HG03025 (cell line): ENCODE measurements at regions not wholly inside any gene's neighbourhood (a gene's known extent, or its start where the extent isn't known, plus 50 kb on each side); places are given as distances from the start of the nearest gene placed in this dataset.
"Not testable (repeated sequence)": the region's sequence is repeated elsewhere in the genome, so short reads cannot be mapped to it uniquely, and the experiment has no call there.

Experiments
- ATAC-seq: cut with Tn5 transposase; IDR thresholded peaks from one replicate; pipeline ENCODE4 v1.9.1; 2021; ENCODE audit warnings: mild to moderate bottlenecking, moderate library complexity; ENCODE audit not compliant: unreplicated experiment, low FRiP score

- ATAC-seq: no peak
These were observed 134.5 kb downstream of the C9orf152 start for GRCh38 chr9:110073356-110073905.

DNA sequence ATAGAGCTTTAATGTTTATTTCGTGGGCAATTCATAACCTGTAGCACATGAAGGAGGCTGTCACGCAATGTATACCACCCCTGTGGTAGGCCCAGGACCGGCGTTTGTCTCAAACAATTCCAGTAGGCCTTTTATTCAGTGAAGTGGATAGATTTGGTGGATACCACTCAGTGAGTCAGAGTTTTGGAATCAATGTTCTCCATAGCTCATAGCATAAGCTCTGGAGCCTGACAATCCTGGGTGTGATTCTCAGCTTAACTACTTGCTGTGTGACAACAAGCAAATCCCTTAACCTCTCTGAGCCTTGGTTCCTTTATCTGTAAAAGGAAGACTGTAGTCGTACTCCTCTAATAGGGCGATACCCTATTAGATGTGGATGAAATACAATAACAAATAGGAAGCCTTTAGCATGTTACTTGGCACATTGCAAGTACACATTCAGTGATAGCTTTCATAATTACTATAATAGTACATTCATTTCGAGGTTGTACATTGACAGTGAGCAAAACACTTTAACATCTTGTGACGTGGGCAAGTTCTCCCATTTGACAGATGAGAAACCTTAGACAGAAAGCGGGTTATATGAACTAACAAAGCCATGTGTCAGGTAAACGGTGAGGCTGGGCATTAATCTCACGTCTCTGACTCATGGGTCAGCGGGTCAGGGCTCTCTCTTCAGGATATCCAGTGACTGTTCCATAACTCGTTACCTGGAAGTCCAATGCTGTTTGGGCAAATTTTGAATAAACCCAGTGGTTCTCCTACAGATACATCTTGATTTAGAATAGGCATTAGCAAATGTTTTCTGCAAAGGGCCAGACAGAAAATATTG, 130.8 kb downstream of the C9orf152 start:
- ATAC-seq: no peak

DNA sequence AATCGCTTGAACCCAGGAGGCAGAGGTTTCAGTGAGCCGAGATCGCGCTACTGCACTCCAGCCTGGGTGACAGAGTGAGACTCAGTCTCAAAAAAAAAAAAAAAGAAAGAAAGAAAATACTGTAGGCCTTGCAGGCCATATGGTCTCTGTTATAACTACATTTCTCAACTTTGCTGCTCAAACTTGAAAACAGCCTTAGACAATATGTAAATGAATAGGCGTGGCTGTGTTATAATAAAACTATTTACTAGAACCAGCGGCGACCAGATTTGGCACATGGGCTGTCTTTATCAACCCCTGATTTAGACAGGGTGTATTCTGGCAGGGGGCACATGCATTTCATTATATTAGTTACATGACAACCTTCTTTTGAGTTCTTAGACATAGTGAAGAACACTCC, 130.0 kb downstream of the C9orf152 start:
- ATAC-seq: no peak

DNA sequence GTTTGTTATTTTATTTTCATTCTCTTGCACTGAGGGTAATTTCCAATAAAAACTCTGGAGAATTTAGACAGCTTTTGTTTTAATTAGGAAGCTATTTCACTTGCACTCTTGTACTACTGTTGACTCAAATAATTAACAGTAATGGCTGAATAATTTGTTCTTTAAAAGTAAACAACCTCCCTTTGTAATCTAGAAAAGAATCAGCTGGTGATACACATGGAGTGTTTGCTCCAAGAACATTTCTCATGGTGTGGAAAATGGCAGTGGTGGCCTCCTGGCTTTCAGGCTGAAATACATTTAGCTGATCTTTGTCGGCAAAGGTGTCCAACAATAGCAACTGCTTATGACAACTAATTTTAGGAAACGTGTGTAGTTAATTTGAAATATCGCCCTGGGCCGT, 129.4 kb downstream of the C9orf152 start:
- ATAC-seq: no peak

- ATAC-seq: no peak
These were observed 126.6 kb downstream of the C9orf152 start for GRCh38 chr9:110081395-110081794.

DNA sequence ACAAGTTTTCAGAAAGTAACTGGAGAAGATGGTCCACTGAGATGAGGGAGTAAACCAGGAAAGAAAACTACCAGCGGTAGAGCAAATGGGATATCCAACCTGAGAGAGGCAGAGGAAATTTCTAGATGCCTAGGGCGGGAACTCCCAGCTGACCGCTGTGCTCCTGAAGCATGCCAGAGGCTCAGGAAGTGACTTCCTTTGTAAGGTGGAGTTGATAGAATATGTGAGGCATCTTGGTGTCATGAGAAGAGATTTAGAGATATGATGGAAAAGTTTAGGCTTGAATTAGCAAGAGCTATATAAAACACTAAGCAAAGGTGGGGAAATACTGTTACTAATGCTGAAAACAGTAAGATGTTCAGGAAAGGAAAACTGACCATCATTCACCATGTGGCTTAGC, 124.1 kb downstream of the C9orf152 start:
- no peak for ATAC-seq

GRCh38 chr9:110086537-110086936, 121.4 kb downstream of the C9orf152 start:
- no peak for ATAC-seq

DNA sequence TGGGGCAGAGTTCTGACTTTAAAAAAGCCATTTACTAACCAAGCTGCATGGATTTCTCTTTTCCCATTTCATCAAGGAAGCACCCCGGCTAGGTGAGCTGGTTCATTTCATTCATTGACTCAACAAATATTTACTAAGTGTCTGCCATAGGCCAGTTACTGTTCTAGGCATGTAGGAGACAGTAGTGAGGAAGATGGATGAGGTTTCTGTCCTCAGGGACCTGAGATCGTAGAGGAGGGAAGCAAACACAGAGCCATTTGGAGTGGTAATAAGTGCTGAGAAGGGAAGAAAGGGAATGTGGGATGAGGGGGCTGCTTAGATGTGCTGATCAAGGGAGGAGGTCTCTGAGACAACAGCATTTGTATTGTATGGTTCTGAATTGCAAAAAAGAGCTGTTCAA, 120.4 kb downstream of the C9orf152 start:
- no peak for ATAC-seq

GRCh38 chr9:110088099-110088498, 119.9 kb downstream of the C9orf152 start:
- ATAC-seq: no peak

DNA sequence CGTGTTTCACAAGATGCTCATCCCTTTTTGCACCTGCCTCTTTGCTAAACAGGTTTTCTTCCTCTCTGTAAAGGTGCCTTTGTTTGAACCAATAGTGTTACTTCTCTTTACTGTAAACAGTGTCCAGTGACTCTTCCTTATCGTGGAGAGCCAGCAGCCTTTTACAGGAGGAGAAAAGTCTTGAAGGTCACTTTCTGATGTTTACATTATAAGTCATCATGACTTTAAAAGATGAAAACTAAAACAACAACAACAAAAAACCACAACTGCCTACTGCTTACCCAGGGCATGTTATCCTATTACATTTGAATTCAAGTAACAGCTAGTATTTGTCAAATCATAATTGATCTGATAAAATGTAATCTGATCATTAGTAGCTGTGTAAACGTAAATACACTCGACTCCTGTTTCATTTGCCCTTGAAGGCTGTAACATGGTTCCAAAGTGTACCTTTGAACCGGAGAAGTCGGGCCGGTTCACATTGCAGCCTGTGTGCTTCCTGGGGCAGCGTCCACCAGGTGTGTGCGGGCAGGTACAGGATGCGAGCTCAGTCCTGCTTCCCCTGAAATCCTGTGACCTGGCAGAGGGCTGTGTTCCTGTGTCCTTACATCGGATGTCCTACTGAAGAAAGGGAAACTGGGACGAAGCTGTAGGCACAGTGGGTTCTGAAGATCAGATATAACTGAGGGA, 118.1 kb downstream of the C9orf152 start:
- no peak for ATAC-seq

GRCh38 chr9:110092792-110093191, 115.2 kb downstream of the C9orf152 start:
- ATAC-seq: no peak

GRCh38 chr9:110093417-110093816, 114.5 kb downstream of the C9orf152 start:
- no peak for ATAC-seq

DNA sequence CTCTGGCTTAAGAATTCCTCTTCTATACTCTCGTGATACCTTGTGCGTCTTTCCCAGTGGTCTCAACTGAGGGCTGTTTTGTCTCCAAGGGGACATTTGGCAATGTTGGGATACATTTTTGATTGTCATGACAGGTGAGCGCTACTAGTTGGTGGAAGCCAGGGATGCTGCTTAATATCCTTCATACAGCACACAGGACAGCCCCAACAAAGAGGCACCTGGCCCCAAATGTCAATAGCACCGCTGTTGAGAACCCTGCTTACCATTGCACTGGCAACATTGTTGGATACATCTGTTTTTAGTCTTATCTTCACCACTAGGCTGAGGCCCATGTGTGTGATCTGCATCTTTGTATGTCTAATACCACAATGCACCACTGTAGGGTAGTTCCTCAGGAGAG, 114.1 kb downstream of the C9orf152 start:
- no peak for ATAC-seq

DNA sequence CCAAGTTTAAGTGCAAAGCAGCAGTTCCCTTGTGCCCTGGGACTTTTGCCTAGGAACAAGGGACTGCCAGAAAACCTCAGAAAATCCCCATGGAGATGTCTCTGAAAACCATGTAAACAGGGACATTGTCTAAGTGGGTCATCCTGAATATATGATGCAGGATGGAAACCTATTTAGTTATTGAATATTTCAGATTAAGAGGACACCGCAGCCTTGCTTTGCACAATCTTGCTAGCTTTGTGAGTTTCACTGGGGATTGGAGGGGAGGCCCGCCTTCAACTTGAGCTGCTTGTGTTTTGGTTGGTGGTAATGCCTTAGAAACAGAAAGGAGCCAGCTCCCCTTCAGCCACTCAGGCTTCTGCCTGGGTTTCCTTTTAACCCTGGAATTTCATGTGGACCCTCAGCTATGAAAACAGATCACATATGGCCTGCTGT, 112.8 kb downstream of the C9orf152 start:
- ATAC-seq: no peak

GRCh38 chr9:110095776-110096175, 112.2 kb downstream of the C9orf152 start:
- no peak for ATAC-seq

GRCh38 chr9:110096674-110097073, 111.3 kb downstream of the C9orf152 start:
- ATAC-seq: not testable (repeated sequence)

DNA sequence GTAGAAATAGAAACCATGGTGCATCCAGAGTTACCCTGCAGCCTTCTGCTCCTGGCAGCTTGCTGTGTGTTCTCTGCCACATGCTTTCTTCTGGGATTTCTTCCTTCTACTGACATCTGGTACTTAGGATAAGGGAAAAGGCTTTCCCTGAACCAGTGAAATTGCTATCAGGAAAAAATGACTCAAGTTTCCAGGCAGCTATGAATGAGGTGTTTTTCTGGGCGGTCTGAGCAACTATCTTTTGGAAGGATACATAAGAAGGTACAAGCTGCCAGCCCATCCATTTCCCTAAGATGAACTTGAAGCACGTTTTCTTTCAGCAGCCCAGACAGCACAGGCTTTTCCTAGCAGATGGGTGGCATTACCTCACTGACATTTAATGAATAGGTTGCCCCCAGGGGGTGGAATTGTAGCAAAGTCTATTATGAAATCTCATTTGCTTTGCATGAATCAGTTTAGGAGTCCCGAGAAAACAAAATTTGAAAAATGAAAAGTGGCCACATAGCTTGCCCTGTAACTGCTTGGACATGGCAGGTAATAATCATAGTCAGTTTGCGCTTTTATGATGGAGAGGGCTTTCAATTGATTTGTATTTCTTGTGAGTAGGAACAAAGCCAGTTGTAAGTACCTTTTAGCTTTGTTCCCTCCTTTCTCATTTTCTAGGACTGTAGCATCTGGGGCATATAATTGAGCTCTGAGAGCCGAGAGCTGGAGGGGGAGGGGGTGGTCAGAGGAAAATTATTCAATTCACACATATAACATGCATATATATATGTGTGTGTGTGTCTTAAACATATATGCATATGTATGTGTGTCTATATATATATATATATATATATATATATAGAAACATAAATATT, 108.5 kb downstream of the C9orf152 start:
- no peak for ATAC-seq

GRCh38 chr9:110101531-110102161, 106.3 kb downstream of the C9orf152 start:
- peak; percentile 78 for ATAC-seq

GRCh38 chr9:110103257-110103656, 104.7 kb downstream of the C9orf152 start:
- no peak for ATAC-seq

DNA sequence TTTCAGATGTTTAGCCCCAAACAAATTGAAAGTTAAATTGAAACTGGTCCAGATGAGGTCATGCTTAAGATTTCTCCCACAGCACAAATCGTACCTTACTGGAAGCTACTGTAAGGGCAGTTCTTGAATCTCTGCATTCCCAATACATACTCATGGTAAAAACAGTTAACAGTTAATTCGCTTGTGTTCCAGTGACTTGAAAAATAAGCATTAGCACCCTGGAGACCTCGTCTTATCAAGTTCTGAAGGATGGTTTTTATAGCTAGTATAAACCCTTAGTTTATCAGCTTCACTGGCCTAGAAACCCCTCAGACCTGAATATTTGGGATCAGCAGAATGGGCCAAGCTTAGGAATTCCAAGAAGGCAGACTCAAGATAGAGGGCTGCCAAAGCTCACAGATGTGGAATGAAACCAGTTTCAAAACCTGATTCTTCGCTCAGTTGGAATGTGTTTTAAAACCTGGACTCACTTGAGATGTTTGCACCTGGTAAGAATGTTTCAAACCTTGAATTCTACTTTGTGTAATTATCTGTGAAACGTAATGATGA, 103.6 kb downstream of the C9orf152 start:
- ATAC-seq: no peak
